A673 (cell line): ENCODE measurements at regions not wholly inside any gene's neighbourhood (a gene's known extent, or its start where the extent isn't known, plus 50 kb on each side); places are given as distances from the start of the nearest gene placed in this dataset.

Source experiments
- CTCF ChIP-seq: fragments of 300-800, 200-600 bp; sonication (generic); conservative IDR thresholded peaks from 2 replicates; pipeline ENCODE4 v1.5.1; 2017; ENCODE audit warnings: low read depth, mild to moderate bottlenecking, antibody characterized with exemption, low read length, moderate library complexity, mixed read lengths
- EZH2 ChIP-seq: fragments of 200-600 bp; sonication (generic); IDR thresholded peaks from 2 replicates; pipeline ENCODE4 v1.6.1; 2017; ENCODE audit warnings: borderline replicate concordance, low read depth, mild to moderate bottlenecking, mixed read lengths, antibody characterized with exemption, low read length; ENCODE audit not compliant: poor library complexity, severe bottlenecking

- TF ChIP-seq CTCF (no peak), EZH2 (no peak)
Measured at GRCh38 chr13:65416784-65417183, 1813.4 kb downstream of the PCDH9 start.
